Spleen (tissue), 7 donors: ENCODE measurements at regions not wholly inside any gene's neighbourhood (a gene's known extent, or its start where the extent isn't known, plus 50 kb on each side); places are given as distances from the start of the nearest gene placed in this dataset.

ENCODE experiments used
- POLR2AphosphoS5 ChIP-seq, 3 donors: sonication (generic); formaldehyde crosslinking; IDR thresholded peaks; one replicate each; pipeline ENCODE4 v1.5.1; 2017; ENCODE audit warnings: antibody characterized with exemption in 3 of 3
- TF ChIP-seq, protein P1 (sequence below), 11 experiments: fragments of 200-600 bp in 7 of 11; fragments of 450-650 bp in 4 of 11; sonication (generic) in 4 of 11; IDR thresholded peaks in 8 of 11; conservative IDR thresholded peaks in 3 of 11; 1 replicate in 7 of 11; 2 replicates in 4 of 11; pipeline versions ENCODE4 v1.4.0 to v1.8.0; 2016 to 2021; ENCODE audit warnings: antibody characterized with exemption in 11 of 11, inconsistent platforms in 4 of 11, mild to moderate bottlenecking in 1 of 11
- donor health status: DM: no; HTN: no; CAD: no; lungs with moderate emphysema.
- donor health status: DM: no; HTN: no; CAD: no.
- donor health status: DM: no; HTN: no; CAD: no.

DNA sequence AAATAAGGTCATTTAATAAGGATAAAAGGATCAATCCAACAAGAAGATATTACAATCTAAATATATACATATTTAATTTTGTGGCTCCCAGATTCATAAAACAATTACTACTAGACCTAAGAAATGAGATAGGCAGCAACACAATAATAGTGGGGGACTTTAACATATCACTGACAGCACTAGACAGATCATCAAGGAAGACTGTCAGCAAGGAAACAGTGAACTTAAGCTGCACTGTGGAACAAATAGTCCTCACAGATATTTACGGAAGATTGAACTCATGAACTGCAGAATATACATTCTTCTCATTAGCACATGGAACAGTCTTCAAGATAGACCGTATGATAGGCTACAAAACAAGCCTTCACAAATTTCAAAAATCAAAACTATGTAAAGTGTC lies 56.1 kb upstream of the NAP1L2 start:
- TF ChIP-seq, protein P1, sequence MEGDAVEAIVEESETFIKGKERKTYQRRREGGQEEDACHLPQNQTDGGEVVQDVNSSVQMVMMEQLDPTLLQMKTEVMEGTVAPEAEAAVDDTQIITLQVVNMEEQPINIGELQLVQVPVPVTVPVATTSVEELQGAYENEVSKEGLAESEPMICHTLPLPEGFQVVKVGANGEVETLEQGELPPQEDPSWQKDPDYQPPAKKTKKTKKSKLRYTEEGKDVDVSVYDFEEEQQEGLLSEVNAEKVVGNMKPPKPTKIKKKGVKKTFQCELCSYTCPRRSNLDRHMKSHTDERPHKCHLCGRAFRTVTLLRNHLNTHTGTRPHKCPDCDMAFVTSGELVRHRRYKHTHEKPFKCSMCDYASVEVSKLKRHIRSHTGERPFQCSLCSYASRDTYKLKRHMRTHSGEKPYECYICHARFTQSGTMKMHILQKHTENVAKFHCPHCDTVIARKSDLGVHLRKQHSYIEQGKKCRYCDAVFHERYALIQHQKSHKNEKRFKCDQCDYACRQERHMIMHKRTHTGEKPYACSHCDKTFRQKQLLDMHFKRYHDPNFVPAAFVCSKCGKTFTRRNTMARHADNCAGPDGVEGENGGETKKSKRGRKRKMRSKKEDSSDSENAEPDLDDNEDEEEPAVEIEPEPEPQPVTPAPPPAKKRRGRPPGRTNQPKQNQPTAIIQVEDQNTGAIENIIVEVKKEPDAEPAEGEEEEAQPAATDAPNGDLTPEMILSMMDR (IDR thresholded peaks at IDR 0.05 in 8 of 11, conservative IDR thresholded peaks at IDR 0.05 in 3 of 11): no peak
- TF ChIP-seq POLR2AphosphoS5 (IDR thresholded peaks at IDR 0.05): no peak
